ENCODE measurements at regions not wholly inside any gene's neighbourhood (a gene's known extent, or its start where the extent isn't known, plus 50 kb on each side); places are given as distances from the start of the nearest gene placed in this dataset.

DNA sequence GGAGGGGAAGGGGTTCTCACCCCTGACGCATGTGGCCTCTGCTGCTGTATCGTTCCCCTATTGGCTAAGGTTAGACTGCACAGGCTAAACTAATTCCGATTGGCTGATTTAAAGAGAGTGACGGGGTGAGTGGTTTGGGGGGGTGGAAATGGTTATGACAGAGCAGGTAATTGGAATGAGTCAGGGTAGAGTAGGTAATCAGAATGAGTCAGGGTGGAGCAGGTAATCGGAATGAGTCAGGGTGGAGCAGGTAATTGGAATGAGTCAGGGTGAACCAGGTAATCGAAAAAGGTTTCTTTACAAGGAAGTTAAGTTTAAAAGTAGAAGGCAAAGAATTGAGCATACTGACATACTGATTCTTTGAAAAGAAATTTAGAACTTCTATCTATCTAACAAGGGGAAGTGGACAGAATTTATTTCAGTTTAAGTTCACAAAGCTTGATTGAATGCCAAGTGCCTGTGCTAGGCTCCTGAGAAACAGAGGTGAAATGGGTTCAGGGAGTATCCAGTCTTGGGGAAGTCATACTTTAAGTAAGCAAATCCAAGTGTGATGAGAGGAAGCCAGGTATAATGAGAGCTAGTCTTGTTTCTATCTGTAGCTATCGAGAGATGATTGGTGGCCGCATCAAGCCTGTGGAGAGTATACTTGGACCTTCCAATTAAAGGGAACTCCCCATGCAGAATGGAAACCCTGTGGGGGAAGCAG, 58.0 kb downstream of the C11orf91 start:
- TF ChIP-seq, protein P1, sequence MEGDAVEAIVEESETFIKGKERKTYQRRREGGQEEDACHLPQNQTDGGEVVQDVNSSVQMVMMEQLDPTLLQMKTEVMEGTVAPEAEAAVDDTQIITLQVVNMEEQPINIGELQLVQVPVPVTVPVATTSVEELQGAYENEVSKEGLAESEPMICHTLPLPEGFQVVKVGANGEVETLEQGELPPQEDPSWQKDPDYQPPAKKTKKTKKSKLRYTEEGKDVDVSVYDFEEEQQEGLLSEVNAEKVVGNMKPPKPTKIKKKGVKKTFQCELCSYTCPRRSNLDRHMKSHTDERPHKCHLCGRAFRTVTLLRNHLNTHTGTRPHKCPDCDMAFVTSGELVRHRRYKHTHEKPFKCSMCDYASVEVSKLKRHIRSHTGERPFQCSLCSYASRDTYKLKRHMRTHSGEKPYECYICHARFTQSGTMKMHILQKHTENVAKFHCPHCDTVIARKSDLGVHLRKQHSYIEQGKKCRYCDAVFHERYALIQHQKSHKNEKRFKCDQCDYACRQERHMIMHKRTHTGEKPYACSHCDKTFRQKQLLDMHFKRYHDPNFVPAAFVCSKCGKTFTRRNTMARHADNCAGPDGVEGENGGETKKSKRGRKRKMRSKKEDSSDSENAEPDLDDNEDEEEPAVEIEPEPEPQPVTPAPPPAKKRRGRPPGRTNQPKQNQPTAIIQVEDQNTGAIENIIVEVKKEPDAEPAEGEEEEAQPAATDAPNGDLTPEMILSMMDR (IDR thresholded peaks at IDR 0.05), result no peak
- no peak for TF ChIP-seq POLR2A (IDR thresholded peaks at IDR 0.05)
